GM23338 (cell line): ENCODE measurements at regions not wholly inside any gene's neighbourhood (a gene's known extent, or its start where the extent isn't known, plus 50 kb on each side); places are given as distances from the start of the nearest gene placed in this dataset.

Experiments used
- ATAC-seq: fragments of 200-7000 bp; cut with Tn5 transposase; 3 replicates; pipeline ENCODE4 v1.9.1; 2020
- DNase-seq: peaks from one replicate; pipeline ENCODE4 v3.0.0-alpha.2; 2015; ENCODE audit warnings: low spot score
- H2AFZ ChIP-seq: fragments of 200-600 bp; sonication (generic); 2 replicates; pipeline ENCODE4 v1.8.0; 2016; ENCODE audit warnings: antibody characterized with exemption, mild to moderate bottlenecking, moderate library complexity
- H3F3A ChIP-seq: fragments of 200-600 bp; sonication (generic); replicated peaks from 2 replicates; pipeline ENCODE4 v1.8.0; 2017; ENCODE audit warnings: antibody characterized with exemption, mixed run types, low read depth
- H3K27ac ChIP-seq: fragments of 200-600 bp; sonication (generic); 2 replicates; pipeline ENCODE4 v1.6.1; 2016; ENCODE audit warnings: low read depth
- H3K27me3 ChIP-seq: fragments of 200-600 bp; sonication (generic); 2 replicates; pipeline ENCODE4 v1.8.0; 2016; ENCODE audit warnings: mild to moderate bottlenecking, mixed run types, moderate library complexity; ENCODE audit not compliant: insufficient read depth
- H3K36me3 ChIP-seq: fragments of 200-600 bp; sonication (generic); 2 replicates; pipeline ENCODE4 v1.8.0; 2016; ENCODE audit warnings: mild to moderate bottlenecking; ENCODE audit not compliant: insufficient read depth
- H3K4me1 ChIP-seq: fragments of 200-600 bp; sonication (generic); 2 replicates; pipeline ENCODE4 v1.8.0; 2016; ENCODE audit warnings: mild to moderate bottlenecking, moderate library complexity; ENCODE audit not compliant: insufficient read depth
- H3K4me2 ChIP-seq: fragments of 200-600 bp; sonication (generic); 2 replicates; pipeline ENCODE4 v1.7.1; 2017; ENCODE audit warnings: mixed run types
- H3K4me3 ChIP-seq: fragments of 200-600 bp; sonication (generic); 2 replicates; pipeline ENCODE4 v1.6.1; 2016; ENCODE audit warnings: mixed run types
- H3K79me2 ChIP-seq: fragments of 200-600 bp; sonication (generic); replicated peaks from 2 replicates; pipeline ENCODE4 v1.8.0; 2017; ENCODE audit warnings: mild to moderate bottlenecking; ENCODE audit not compliant: insufficient read depth
- H3K9me2 ChIP-seq: fragments of 200-600 bp; sonication (generic); 2 replicates; pipeline ENCODE4 v1.8.0; 2017; ENCODE audit not compliant: insufficient read depth
- H4K20me1 ChIP-seq: fragments of 200-600 bp; sonication (generic); replicated peaks from 2 replicates; pipeline ENCODE4 v1.8.0; 2017; ENCODE audit warnings: mild to moderate bottlenecking; ENCODE audit not compliant: insufficient read depth
- H3K27ac Mint-ChIP-seq: 2 replicates; pipeline ENCODE4 v1.8.0; 2020; ENCODE audit warnings: inconsistent platforms, mild to moderate bottlenecking, moderate library complexity, mixed read lengths
- H3K27me3 Mint-ChIP-seq: 3 replicates; pipeline ENCODE4 v1.8.0; 2022; ENCODE audit warnings: low read depth, mild to moderate bottlenecking, moderate library complexity, mixed read lengths, inconsistent platforms; ENCODE audit not compliant: insufficient read depth, poor library complexity
- H3K36me3 Mint-ChIP-seq: 3 replicates; pipeline ENCODE4 v1.8.0; 2021; ENCODE audit warnings: low read depth, mild to moderate bottlenecking, inconsistent platforms, moderate library complexity, mixed read lengths
- H3K4me1 Mint-ChIP-seq: 3 replicates; pipeline ENCODE4 v1.8.0; 2020; ENCODE audit warnings: mild to moderate bottlenecking, inconsistent platforms, mixed read lengths
- H3K4me3 Mint-ChIP-seq: 3 replicates; pipeline ENCODE4 v1.8.0; 2021; ENCODE audit warnings: moderate library complexity, mild to moderate bottlenecking, inconsistent platforms, mixed read lengths
- H3K9me3 Mint-ChIP-seq: 3 replicates; pipeline ENCODE4 v1.8.0; 2020; ENCODE audit warnings: moderate library complexity, mild to moderate bottlenecking, inconsistent platforms, mixed read lengths
- CREB1 ChIP-seq: fragments of 250-450 bp; sonication (Bioruptor Pico); IDR thresholded peaks from 2 replicates; pipeline ENCODE4 v1.5.0; 2020; ENCODE audit warnings: low read depth, mild to moderate bottlenecking, moderate library complexity
- CTCF ChIP-seq, 2 experiments: fragments of 200-600 bp in 1 of 2; sonication (generic) in 1 of 2; conservative IDR thresholded peaks; 2 replicates each; pipeline versions ENCODE4 v1.5.1 to v1.6.1; 2016 to 2017; ENCODE audit warnings: antibody characterized with exemption in 2 of 2, low read depth in 2 of 2, mild to moderate bottlenecking in 2 of 2, moderate library complexity in 1 of 2
- ETS1 ChIP-seq: IDR thresholded peaks from 2 replicates; pipeline ENCODE4 v1.6.1; 2016; ENCODE audit warnings: antibody characterized with exemption
- EZH2 ChIP-seq: fragments of 200-600 bp; sonication (generic); IDR thresholded peaks from one replicate; pipeline ENCODE4 v1.8.0; 2017; ENCODE audit warnings: antibody characterized with exemption, mild to moderate bottlenecking, low read depth; ENCODE audit not compliant: unreplicated experiment
- JUNB ChIP-seq: IDR thresholded peaks from one replicate; pipeline ENCODE4 v1.6.1; 2016; ENCODE audit warnings: antibody characterized with exemption; ENCODE audit not compliant: unreplicated experiment
- POLR2AphosphoS5 ChIP-seq: IDR thresholded peaks from 2 replicates; pipeline ENCODE4 v1.6.1; 2016; ENCODE audit warnings: antibody characterized with exemption, low read depth
- REST ChIP-seq: IDR thresholded peaks from one replicate; pipeline ENCODE4 v1.6.1; 2018; ENCODE audit warnings: antibody characterized with exemption; ENCODE audit not compliant: unreplicated experiment
- ZNF114 ChIP-seq: fragments of 250-450 bp; sonication (Bioruptor Pico); IDR thresholded peaks from 2 replicates; pipeline ENCODE4 v1.5.0; 2020; ENCODE audit warnings: mild to moderate bottlenecking, moderate library complexity
- ZNF331 ChIP-seq: fragments of 250-450 bp; sonication (Bioruptor Pico); IDR thresholded peaks from 2 replicates; pipeline ENCODE4 v1.5.0; 2020; ENCODE audit warnings: low read depth, mild to moderate bottlenecking, moderate library complexity

- TF ChIP-seq REST (no peak), ZNF331 (no peak), POLR2AphosphoS5 (no peak)
Measured at GRCh38 chr11:95576146-95576845, 213.3 kb downstream of the FAM76B start (continued).

DNA sequence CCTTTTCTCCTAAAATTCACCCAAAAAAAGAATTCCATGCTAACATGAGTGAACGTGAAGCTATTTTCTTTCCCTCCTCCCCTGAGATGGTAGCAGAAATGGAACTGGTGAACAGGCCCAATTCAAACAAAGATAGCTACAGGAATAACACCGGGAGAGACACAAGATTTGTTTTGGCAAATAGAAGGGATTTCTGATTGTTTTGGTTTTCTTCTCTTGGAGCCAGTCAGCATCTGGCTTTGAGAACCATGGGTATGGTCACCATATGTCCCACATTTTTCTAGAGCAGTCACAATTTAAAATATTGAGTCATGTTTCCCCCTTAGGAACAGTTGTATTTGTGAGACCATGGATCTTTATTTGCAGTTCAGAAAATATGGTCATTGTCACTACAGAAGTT is 214.1 kb downstream of the FAM76B start:
- Histone ChIP-seq H3K4me1 (no peaks in the 10 kb centered on the region), H3F3A (no peaks in the 10 kb centered on the region), H3K4me3 (no peak overlapping the region), H3K9me2 (peaks cover 9% of the 10 kb centered on the region; the same call in 1 of the 2 replicates), H3K27me3 (no peaks in the 10 kb centered on the region), H3K36me3 (no peaks in the 10 kb centered on the region), H4K20me1 (no peaks in the 10 kb centered on the region), H3K27ac (no peak overlapping the region), H3K79me2 (no peaks in the 10 kb centered on the region), H3K4me2 (no peak overlapping the region), H2AFZ (peak overlapping the region; percentile 76)
- no peak overlapping the region for H3K27ac Mint-ChIP-seq
- no peak overlapping the region for H3K4me3 Mint-ChIP-seq
- H3K36me3 Mint-ChIP-seq: no peaks in the 10 kb centered on the region
- no peaks in the 10 kb centered on the region for H3K9me3 Mint-ChIP-seq
- H3K4me1 Mint-ChIP-seq: no peaks in the 10 kb centered on the region
- ATAC-seq: no peak
- no peak for DNase-seq
- no peaks in the 10 kb centered on the region for H3K27me3 Mint-ChIP-seq
- TF ChIP-seq ZNF114 (CRISPR knock-in tag): no peak
- no peak for TF ChIP-seq EZH2
- no peak for TF ChIP-seq POLR2AphosphoS5
- TF ChIP-seq CTCF (conservative IDR thresholded peaks at IDR 0.05; ENCODE audit: low read depth in 2 of 2): no peak
- no peak for TF ChIP-seq ETS1
- TF ChIP-seq ZNF331: no peak
- TF ChIP-seq CREB1 (CRISPR knock-in tag): no peak
- no peak for TF ChIP-seq REST
- TF ChIP-seq JUNB: no peak
